NB4 (cell line): ENCODE measurements at regions not wholly inside any gene's neighbourhood (a gene's known extent, or its start where the extent isn't known, plus 50 kb on each side); places are given as distances from the start of the nearest gene placed in this dataset.

Source experiments
- POLR2A ChIP-seq: IDR thresholded peaks from 2 replicates; pipeline ENCODE4 v1.6.1; 2011; ENCODE audit warnings: mild to moderate bottlenecking; ENCODE audit not compliant: insufficient read length; ENCODE audit errors: extremely low read depth
- TF ChIP-seq, protein P1 (sequence below): IDR thresholded peaks from one replicate; pipeline ENCODE4 v1.5.1; 2012; ENCODE audit warnings: low read depth, low read length

GRCh38 chr3:153513236-153513635 lies 351.2 kb downstream of the RAP2B start:
- TF ChIP-seq, protein P1, sequence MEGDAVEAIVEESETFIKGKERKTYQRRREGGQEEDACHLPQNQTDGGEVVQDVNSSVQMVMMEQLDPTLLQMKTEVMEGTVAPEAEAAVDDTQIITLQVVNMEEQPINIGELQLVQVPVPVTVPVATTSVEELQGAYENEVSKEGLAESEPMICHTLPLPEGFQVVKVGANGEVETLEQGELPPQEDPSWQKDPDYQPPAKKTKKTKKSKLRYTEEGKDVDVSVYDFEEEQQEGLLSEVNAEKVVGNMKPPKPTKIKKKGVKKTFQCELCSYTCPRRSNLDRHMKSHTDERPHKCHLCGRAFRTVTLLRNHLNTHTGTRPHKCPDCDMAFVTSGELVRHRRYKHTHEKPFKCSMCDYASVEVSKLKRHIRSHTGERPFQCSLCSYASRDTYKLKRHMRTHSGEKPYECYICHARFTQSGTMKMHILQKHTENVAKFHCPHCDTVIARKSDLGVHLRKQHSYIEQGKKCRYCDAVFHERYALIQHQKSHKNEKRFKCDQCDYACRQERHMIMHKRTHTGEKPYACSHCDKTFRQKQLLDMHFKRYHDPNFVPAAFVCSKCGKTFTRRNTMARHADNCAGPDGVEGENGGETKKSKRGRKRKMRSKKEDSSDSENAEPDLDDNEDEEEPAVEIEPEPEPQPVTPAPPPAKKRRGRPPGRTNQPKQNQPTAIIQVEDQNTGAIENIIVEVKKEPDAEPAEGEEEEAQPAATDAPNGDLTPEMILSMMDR = peak; percentile 23
- no peak for TF ChIP-seq POLR2A
